H1 (cell line): ENCODE measurements at regions not wholly inside any gene's neighbourhood (a gene's known extent, or its start where the extent isn't known, plus 50 kb on each side); places are given as distances from the start of the nearest gene placed in this dataset.
"Not testable (repeated sequence)": the region's sequence is repeated elsewhere in the genome, so short reads cannot be mapped to it uniquely, and the experiment has no call there.

Source experiments
- CTCF ChIA-PET: fragments of 300-600 bp; sonication (Branson Sonifier 250); formaldehyde crosslinking; loops from one replicate; lab custom pipeline; 2021; ENCODE audit not compliant: partially characterized antibody; lab: Charles Lee
- POLR2A ChIA-PET: fragments of 300-600 bp; sonication (Branson Sonifier 250); formaldehyde crosslinking; loops from one replicate; lab custom pipeline; 2021; ENCODE audit warnings: inconsistent platforms; ENCODE audit not compliant: partially characterized antibody; lab: Charles Lee
- DNase-seq, 2 experiments: peaks; one replicate each; pipeline versions ENCODE4 v3.0.0 to v3.0.0-alpha.2; 2010 to 2022; ENCODE audit warnings: low spot score in 2 of 2, low read depth in 1 of 2, mixed read lengths in 1 of 2
- FAIRE-seq: peaks from 2 replicates; lab custom pipeline; 2011; peaks lifted over from hg19 to GRCh38; lab: Jason Lieb, UNC
- H2AFZ ChIP-seq: 2 replicates; pipeline ENCODE4 v1.8.1; 2012; ENCODE audit warnings: low read length, inconsistent platforms
- H2AK5ac ChIP-seq: 2 replicates; pipeline ENCODE4 v1.6.1; 2013; ENCODE audit warnings: low read depth, low read length
- H2BK120ac ChIP-seq: replicated peaks from 2 replicates; pipeline ENCODE3; 2013; ENCODE audit warnings: low read depth, low read length, inconsistent platforms
- H2BK12ac ChIP-seq: 2 replicates; pipeline ENCODE4 v1.6.1; 2013; ENCODE audit warnings: low read depth, low read length
- H2BK15ac ChIP-seq: 2 replicates; pipeline ENCODE4 v1.6.1; 2013; ENCODE audit warnings: low read length
- H2BK20ac ChIP-seq: 2 replicates; pipeline ENCODE4 v1.6.1; 2013; ENCODE audit warnings: low read length
- H2BK5ac ChIP-seq: 2 replicates; pipeline ENCODE4 v1.6.1; 2013; ENCODE audit warnings: low read depth, low read length
- H3K14ac ChIP-seq: 2 replicates; pipeline ENCODE4 v1.6.1; 2013; ENCODE audit warnings: inconsistent platforms; ENCODE audit not compliant: insufficient read length
- H3K18ac ChIP-seq: 2 replicates; pipeline ENCODE4 v1.6.1; 2013; ENCODE audit warnings: low read length; ENCODE audit errors: extremely low read depth
- H3K23ac ChIP-seq: 2 replicates; pipeline ENCODE4 v1.6.1; 2013; ENCODE audit warnings: inconsistent platforms; ENCODE audit not compliant: insufficient read length
- H3K23me2 ChIP-seq: 2 replicates; pipeline ENCODE4 v1.6.1; 2013; ENCODE audit warnings: low read depth, low read length
- H3K27ac ChIP-seq: 2 replicates; pipeline ENCODE4 v1.6.1; 2011; ENCODE audit warnings: low read depth, low read length, inconsistent platforms
- H3K27me3 ChIP-seq, 4 experiments: replicated peaks in 1 of 4; 1 replicate in 1 of 4; 2 replicates in 3 of 4; pipeline versions ENCODE4 v1.6.1 to v1.8.1; 2011 to 2013; ENCODE audit warnings: low read length in 3 of 4, mild to moderate bottlenecking in 3 of 4, inconsistent platforms in 2 of 4, mixed read lengths in 2 of 4, moderate library complexity in 1 of 4; ENCODE audit not compliant: control insufficient read depth in 3 of 4, insufficient read depth in 3 of 4; ENCODE audit errors: extremely low read depth in 1 of 4
- H3K36me3 ChIP-seq, 4 experiments: 2 replicates each; pipeline versions ENCODE4 v1.6.1 to v1.8.1; 2011 to 2013; ENCODE audit warnings: mild to moderate bottlenecking in 4 of 4, low read length in 3 of 4, moderate library complexity in 2 of 4, control low read depth in 1 of 4, inconsistent platforms in 1 of 4; ENCODE audit not compliant: insufficient read depth in 4 of 4, control insufficient read depth in 2 of 4
- H3K4ac ChIP-seq: replicated peaks from 2 replicates; pipeline ENCODE3; 2013; ENCODE audit warnings: low read length, low read depth, mixed read lengths, inconsistent platforms; ENCODE audit not compliant: insufficient read length
- H3K4me1 ChIP-seq, 4 experiments: replicated peaks in 1 of 4; 1 replicate in 1 of 4; 2 replicates in 3 of 4; pipeline versions ENCODE4 v1.6.1 to v1.8.1; 2011 to 2013; ENCODE audit warnings: low read length in 3 of 4, inconsistent platforms in 2 of 4, mixed read lengths in 1 of 4; ENCODE audit not compliant: insufficient read depth in 4 of 4, control insufficient read depth in 3 of 4
- H3K4me2 ChIP-seq, 2 experiments: 2 replicates each; pipeline versions ENCODE4 v1.6.1 to v1.8.1; 2011 to 2013; ENCODE audit warnings: low read depth in 2 of 2, low read length in 2 of 2, control low read depth in 1 of 2, inconsistent platforms in 1 of 2, mild to moderate bottlenecking in 1 of 2; ENCODE audit not compliant: insufficient read depth in 1 of 2
- H3K4me3 ChIP-seq, 4 experiments: fragments of 200-600, 300-600 bp in 1 of 4; sonication (generic), shearing (Covaris generic), sonication (Bioruptor Twin) in 1 of 4; 2 replicates each; pipeline versions ENCODE4 v1.5.1 to v1.8.1; 2011 to 2016; ENCODE audit warnings: low read length in 4 of 4, low read depth in 3 of 4, control low read depth in 2 of 4, inconsistent platforms in 2 of 4, mild to moderate bottlenecking in 2 of 4, mixed read lengths in 1 of 4, moderate library complexity in 1 of 4; ENCODE audit not compliant: insufficient read depth in 2 of 4; ENCODE audit errors: extremely low read depth in 1 of 4
- H3K56ac ChIP-seq: replicated peaks from 2 replicates; pipeline ENCODE3; 2013; ENCODE audit warnings: low read depth, mild to moderate bottlenecking, mixed read lengths, low read length, inconsistent platforms; ENCODE audit not compliant: insufficient read length
- H3K79me1 ChIP-seq: 2 replicates; pipeline ENCODE4 v1.6.1; 2013; ENCODE audit warnings: low read depth, low read length, control low read depth
- H3K79me2 ChIP-seq, 2 experiments: 2 replicates each; pipeline versions ENCODE4 v1.6.1 to v1.8.1; 2012 to 2013; ENCODE audit warnings: low read length in 2 of 2, mild to moderate bottlenecking in 2 of 2, inconsistent platforms in 1 of 2; ENCODE audit not compliant: insufficient read depth in 2 of 2, control insufficient read depth in 1 of 2
- H3K9ac ChIP-seq, 4 experiments: replicated peaks in 1 of 4; 1 replicate in 1 of 4; 2 replicates in 3 of 4; pipeline versions ENCODE4 v1.6.1 to v1.8.1; 2011 to 2013; ENCODE audit warnings: low read depth in 3 of 4, low read length in 3 of 4, control low read depth in 2 of 4, mild to moderate bottlenecking in 2 of 4, moderate library complexity in 2 of 4, inconsistent platforms in 1 of 4; ENCODE audit errors: extremely low read depth in 1 of 4
- H3K9me3 ChIP-seq, 2 experiments: 2 replicates each; pipeline versions ENCODE4 v1.6.1 to v1.8.1; 2012 to 2013; ENCODE audit warnings: mild to moderate bottlenecking in 2 of 2, moderate library complexity in 2 of 2, control low read depth in 1 of 2, inconsistent platforms in 1 of 2, low read depth in 1 of 2, low read length in 1 of 2, mixed read lengths in 1 of 2; ENCODE audit not compliant: insufficient read depth in 2 of 2
- H4K20me1 ChIP-seq, 2 experiments: replicated peaks in 1 of 2; 2 replicates each; pipeline versions ENCODE3 to v1.8.1; 2011 to 2013; ENCODE audit warnings: inconsistent platforms in 2 of 2, low read length in 2 of 2, mild to moderate bottlenecking in 1 of 2; ENCODE audit not compliant: insufficient read depth in 2 of 2, control insufficient read depth in 1 of 2
- H4K5ac ChIP-seq: 2 replicates; pipeline ENCODE4 v1.6.1; 2013; ENCODE audit warnings: low read length, low read depth, mixed read lengths, inconsistent platforms; ENCODE audit not compliant: insufficient read length
- H4K8ac ChIP-seq: 2 replicates; pipeline ENCODE4 v1.8.0; 2013; ENCODE audit warnings: mild to moderate bottlenecking, moderate library complexity, low read length, inconsistent platforms; ENCODE audit not compliant: insufficient read depth; ENCODE audit errors: extremely low read depth
- H4K91ac ChIP-seq: replicated peaks from 2 replicates; pipeline ENCODE3; 2013; ENCODE audit warnings: low read length, mixed read lengths, inconsistent platforms; ENCODE audit not compliant: insufficient read length
- WGBS, 2 experiments: shearing (Covaris generic) in 1 of 2; methylation state at CpG; one replicate each; pipeline versions ENCODE4 v1.1.6 to v1.1.7; 2013 to 2015; ENCODE audit warnings: low lambda C conversion rate in 2 of 2, mixed read lengths in 2 of 2, inconsistent platforms in 1 of 2, low coverage in 1 of 2, missing lambda C conversion rate in 1 of 2; ENCODE audit not compliant: insufficient replicate concordance in 2 of 2, insufficient coverage in 1 of 2, insufficient read length in 1 of 2; ENCODE audit errors: extremely low coverage in 1 of 2, missing lambda C conversion rate in 1 of 2; 5-methylcytosine and 5-hydroxymethylcytosine counted together

GRCh38 chr12:67555075-67555717 lies 93.3 kb upstream of the DYRK2 start:
- not testable (repeated sequence) for H2BK20ac ChIP-seq, H3K79me2 ChIP-seq, H4K8ac ChIP-seq, H2AK5ac ChIP-seq, H2BK5ac ChIP-seq, H3K23ac ChIP-seq, H2BK15ac ChIP-seq, DNase-seq, H3K23me2 ChIP-seq, H4K5ac ChIP-seq, H3K36me3 ChIP-seq, H3K9me3 ChIP-seq, H3K27me3 ChIP-seq, H3K9ac ChIP-seq, FAIRE-seq, H4K91ac ChIP-seq, H3K27ac ChIP-seq, H2BK120ac ChIP-seq, H3K4me1 ChIP-seq, H4K20me1 ChIP-seq, H3K4ac ChIP-seq, H3K14ac ChIP-seq, H3K56ac ChIP-seq, H3K18ac ChIP-seq, H3K4me3 ChIP-seq, H2BK12ac ChIP-seq, H3K4me2 ChIP-seq, H3K79me1 ChIP-seq
- WGBS, 2 experiments: 79% methylated on average over 7 of the region's 8 CpGs; no CpG with 5 or more reads in 1 of the 2 experiments
- H2AFZ ChIP-seq: peak overlapping the region; percentile 62; the same call in 1 of the 2 replicates
- ChIA-PET POLR2A (interaction anchor here (0.6 kb wide), 1 partner anchor 38 kb away, joined by 3 read pairs; no protein-coding TSS in a partner anchor), CTCF (interaction anchor here (0.8 kb wide), 1 partner anchor 68 kb away, joined by 3 read pairs; no protein-coding TSS in a partner anchor)
